ENCODE measurements at regions not wholly inside any gene's neighbourhood (a gene's known extent, or its start where the extent isn't known, plus 50 kb on each side); places are given as distances from the start of the nearest gene placed in this dataset.

- TF ChIP-seq EZH2phosphoT487 (IDR thresholded peaks at IDR 0.05; ENCODE audit: insufficient read depth, low read depth) = no peak
- TF ChIP-seq EZH2 (IDR thresholded peaks at IDR 0.05; ENCODE audit: insufficient read depth, poor library complexity, severe bottlenecking) = no peak
Measured at GRCh38 chr3:117774130-117774529, 1064.6 kb downstream of the TUSC7 start.

All from GM23248 (cell line).